Stimulated activated CD8-positive, alpha-beta memory T cell treated with anti-CD3 and anti-CD28 coated beads, Interleukin-2, amount 100 ng/mL, for 1 hour (primary cell): ENCODE measurements at regions not wholly inside any gene's neighbourhood (a gene's known extent, or its start where the extent isn't known, plus 50 kb on each side); places are given as distances from the start of the nearest gene placed in this dataset.
"Not testable (repeated sequence)": the region's sequence is repeated elsewhere in the genome, so short reads cannot be mapped to it uniquely, and the experiment has no call there.

ENCODE experiments used
- DNase-seq, 2 donors: peaks; one replicate each; pipeline ENCODE4 v3.0.0-alpha.2; 2020; ENCODE audit warnings: low read depth in 2 of 2

DNA sequence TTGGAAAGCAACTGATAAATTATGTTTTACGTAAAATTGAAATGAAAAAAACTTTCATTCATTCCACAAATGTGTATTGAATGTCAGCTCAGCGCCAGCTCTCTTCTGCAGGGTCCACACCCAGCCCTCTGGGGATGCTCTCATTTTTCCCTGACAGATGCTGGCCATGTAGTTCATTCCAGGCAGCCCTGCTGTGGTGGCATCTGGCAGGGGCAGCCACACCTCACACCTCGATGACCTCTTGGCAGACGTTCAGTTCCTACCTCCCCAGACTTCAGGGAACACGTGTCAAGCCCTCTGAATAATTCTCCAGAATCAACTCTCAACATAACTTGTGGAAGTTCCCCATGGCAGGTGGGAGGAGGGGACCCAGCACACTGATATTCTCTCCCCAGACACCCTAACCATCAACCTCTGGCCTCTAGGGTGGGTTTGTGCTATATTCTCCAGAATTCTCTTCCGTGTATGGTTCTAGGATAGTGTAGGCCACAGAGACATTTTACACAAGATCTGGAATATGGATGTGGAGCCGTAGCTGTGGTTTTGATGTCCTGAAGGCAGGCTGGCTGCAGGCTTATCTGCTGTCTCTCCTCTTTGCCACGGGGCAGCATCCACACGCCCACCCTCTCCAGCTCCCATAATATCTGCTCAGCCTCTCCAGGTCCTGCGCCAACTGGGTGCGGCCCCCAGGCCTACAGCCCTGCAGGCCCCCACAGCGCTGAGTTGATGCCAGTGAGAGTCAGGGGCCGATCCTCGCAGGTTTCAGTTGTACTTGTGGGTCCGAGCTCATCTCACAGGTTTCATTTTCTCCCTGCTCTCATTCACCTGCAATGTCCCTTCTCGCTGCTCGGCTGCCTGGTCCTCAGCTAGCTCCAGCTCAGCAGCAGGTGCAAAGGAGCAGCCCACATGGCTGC, 175.8 kb upstream of the ARID1B start:
- DNase-seq, result no peak

DNA sequence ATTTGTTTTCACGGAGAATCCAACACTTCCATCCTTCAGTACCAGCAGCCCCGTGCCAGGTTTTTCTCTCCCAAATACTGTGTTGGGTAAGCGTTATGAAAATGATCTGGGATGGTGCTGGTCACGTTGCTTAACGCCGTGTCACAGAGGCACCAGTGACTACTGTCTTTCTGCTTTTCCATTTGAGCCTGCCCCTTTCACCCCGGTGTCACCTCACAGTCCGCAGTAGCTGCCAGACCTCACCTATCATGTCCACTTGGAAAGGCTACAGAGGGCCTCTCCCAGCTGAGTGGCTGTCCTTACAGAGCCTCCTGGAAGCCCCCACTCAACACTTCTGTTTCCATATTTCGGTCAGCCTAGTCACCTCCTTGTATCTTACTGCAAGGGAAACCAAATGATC, 176.5 kb upstream of the ARID1B start:
- no peak for DNase-seq

DNA sequence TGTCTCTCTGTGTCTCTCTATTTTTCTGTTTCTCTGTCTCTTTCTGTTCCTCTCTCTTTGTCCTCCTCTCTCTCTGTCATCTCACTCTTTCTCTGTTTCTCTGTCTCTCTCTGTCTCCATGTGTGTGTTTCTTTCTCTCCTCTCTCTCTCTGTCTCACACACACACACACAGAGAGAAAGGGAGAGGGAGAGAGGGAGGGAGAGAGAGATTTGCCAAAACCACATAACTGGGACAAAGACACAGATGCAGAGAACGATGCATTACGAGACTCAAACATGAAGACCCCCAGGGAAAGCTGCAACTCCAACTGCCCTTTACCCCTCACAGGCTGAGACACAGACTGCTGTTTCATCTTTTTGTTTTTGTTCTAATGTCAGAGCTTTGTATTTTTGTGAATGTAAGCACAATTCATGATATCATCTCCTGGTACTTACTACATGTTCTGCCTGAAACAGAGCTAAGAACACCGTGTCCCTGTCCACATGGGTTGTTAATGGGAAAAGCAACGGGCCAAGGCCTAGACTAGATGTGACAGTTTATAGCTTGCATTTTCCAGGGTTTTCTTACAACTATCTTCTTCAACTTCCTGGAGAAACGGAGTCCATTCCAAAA, 177.1 kb upstream of the ARID1B start:
- DNase-seq, result no peak

DNA sequence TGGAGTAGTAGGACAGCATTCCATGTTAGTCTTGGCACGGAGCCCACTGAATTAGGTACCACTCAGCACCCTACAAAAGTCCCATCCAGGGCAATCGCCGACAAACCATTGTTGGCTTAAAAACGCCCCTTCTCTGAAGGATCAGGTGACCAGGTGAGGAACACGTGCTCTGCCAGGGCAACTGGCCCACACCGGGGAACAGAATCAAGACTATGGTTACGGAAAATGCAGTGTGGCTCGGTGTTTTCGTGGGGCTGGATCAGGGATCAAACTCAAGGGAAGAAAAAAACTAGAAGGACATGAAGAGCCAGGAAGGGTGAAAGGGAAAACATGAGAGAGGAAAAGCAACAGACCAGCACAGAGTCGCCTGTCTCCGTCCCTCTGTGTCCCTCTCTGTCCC, 177.8 kb upstream of the ARID1B start:
- DNase-seq, result no peak

DNA sequence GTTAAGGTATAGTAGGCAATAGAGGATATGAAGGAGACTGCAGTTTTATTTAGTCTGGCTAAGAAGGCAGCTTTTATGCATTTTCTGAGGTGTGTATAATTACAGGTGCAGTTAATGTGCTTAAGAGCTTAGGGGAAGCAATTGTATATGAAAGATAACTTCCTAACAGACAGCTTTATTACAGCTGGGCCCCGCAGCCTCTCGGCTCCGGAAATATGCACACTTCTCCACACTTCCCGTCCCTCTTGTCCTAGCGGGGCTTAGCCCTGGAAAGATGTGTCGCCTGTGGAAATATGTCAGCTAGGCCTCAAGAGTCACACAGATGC, 178.4 kb upstream of the ARID1B start:
- no peak for DNase-seq

DNA sequence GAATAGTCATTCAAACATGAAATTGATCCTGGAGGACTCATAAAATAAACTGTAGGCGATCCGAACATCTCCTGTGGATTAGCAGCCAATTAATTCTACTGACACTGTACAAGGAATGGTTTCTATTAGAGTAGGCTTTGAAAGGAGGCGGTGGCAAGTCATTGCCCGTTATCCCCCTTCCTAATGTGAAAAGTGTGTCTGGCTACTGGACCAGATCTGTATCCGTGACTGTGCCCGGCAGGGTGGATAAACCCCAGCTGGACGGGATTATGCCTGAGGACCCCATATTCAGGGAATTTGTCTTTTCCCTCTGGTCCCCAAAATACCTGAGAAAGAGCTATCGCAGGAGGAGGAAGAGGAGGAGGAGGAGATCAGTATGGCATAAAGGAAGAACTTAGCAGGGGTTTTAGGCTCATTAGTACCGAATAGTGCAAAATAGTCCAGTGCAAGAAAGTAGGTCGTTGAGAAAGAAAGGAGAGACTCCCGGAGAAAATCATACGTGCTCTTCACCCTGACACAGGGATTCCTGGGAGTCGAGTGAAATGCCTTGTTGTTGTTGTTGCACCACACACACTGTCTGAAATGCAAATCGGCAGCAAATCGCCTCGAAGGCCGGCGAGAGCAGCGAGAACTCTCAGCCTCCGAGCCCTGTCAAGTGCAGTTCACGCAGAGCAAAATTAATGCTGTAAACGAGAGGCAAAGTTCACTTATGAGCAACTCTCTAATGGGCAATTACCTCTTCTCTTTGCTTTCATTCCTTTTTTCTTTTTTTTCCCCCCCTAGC, 178.9 kb upstream of the ARID1B start:
- DNase-seq, result no peak

DNA sequence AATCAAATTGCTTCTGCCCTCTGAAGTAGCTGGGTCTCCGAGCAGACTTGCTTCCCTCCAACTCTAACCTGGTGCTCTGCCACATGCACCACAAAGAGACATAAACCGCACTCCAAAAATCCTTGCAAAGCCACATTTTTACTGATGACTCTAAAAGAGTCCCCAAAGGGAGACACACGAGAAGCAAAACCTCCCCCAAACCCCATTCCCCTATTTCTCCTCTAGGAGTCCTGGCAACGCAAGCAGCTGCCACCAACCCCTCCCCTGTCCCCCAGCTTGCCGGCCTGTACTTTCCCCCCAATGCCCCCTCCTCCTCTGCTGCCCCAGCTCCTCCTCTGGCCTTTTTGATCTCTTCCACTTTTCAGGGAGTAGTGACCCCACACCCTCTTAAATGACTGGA, 180.1 kb upstream of the ARID1B start:
- no peak for DNase-seq

DNA sequence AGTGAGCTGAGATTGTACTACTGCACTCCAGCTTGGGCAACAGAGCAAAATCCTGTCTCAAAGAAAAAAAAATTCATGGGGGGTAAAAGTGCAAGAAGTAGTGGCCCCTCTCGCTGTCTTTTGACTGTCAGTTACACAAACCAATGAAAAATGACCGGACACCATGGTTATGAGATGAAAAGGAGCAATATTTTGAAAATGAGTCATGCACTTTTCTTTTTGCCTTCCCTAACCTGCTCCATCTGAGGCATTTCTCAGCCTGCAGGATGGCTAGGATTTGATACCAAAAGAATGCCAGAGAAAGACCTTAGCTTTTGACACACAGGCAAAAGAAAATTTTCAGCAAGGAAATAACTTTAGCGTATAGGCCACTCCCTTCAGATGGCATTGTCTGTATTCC, 181.7 kb upstream of the ARID1B start:
- no peak for DNase-seq

DNA sequence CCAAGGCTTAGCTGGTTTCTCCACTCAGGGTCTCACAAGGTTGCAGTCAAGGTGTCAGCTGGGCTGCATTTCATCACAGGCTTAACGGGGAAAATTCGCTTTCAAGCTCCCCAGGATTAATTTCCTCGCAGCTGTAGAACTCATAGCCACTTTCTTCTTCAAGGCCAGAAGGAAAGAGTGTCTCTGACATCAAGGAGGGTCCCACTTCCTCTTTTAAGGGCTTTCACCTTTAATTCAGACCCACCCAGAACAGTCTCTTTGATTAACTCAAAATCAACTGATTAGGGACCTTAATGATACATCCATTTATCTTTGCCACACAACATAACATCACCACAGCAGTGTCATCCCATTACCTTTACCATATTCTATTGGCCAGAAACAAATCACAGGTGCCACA, 183.3 kb upstream of the ARID1B start:
- DNase-seq, result no peak

DNA sequence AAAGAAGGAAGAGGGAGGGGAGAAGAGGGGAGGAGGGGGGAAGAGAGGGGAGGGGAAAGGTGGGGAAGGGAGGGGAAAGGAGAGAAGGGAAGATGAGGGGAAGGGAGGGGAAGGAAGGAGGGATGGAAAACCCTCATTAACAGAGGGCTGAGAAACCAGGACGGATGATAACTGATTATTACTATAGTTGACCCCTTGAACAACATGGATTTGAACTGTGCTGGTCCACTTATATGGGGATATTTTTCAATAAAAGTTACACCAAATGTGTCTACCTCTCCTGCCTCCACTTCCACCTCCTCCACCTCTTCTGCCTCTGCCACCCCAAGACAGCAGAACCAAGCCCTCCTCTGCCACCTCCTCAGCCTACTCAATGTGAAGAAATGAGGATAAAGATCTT, 184.1 kb upstream of the ARID1B start:
- no peak for DNase-seq

DNA sequence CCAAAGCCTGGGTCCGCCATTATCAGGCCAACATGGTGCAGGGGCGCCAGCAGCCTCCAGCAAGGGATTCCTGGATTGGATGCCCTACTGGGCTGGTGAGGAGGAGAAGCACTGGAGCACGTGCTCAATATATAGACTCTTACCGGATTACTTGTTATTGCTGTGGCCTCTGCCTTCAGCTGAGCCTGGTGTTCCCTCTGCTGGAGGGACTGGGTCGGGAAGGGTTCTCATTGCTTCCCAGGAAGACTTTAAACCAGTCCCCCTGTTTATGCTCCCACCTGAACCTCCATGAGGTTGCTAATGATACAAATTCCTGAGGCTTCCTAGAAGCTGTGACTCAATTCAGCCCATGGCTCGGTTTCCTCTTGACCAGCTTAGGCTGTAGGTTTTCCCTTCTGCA, 186.7 kb upstream of the ARID1B start:
- DNase-seq, result no peak

DNA sequence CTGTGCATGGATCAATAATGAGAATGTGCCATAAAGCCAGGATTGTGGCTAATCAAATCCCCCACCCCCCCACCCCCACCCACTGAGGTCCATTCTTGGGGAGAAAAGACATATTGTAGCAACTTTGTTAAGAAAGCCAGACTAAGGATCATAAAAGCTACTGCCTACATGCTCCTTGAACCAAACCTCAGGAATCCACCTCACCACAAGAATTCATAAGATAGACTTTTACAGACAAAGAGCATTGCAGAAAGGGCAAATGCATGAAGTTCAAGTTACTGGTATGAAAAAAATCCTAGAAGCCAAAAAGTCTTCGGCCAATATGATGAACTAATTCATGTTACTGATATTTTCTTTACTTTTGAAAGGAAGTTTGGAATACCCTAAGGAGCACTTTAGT, 187.9 kb upstream of the ARID1B start:
- no peak for DNase-seq

DNA sequence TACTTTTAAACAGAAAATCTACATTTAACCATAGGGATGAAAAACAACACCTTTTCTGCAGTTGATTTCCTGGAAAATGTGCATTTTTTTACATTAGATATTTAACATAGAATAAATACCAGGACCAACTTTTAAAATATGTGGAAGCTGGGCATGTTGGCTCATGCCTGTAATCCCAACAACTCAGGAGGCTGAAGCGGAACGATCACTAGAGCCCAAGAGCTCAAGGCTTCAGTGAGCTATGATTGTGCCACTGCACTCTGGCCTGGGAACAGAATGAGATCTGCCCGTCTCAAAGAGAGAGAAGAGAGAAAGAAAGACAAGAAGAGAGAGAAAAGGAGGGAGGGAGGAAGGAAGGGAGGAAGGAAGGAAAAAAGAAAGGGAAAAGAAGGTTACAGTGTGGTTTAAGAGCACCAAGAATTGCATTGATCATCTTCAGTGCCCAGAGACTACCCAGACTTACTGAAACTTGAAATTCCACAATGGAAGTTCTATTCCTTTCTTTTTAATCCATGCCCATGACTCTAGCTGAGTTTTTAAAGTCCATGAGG, 189.4 kb upstream of the ARID1B start:
- no peak for DNase-seq

DNA sequence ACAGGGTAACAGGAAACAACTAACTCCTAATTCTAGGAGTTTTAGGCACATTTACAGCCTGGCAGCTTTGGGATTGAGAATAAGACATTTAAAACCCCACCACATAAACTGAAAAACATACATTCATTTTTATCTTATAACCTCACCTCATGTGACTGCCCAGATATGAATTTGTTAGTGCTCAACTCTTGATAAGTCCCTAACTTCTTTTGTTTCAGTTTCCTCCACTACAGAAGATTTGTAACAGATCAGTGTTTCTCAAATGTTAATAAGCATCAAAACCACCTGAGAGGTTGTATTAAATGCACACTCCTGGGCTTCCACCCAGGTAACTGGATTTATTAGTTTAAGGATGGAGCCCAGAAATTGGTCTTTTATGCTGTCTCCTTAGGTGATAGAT, 190.1 kb upstream of the ARID1B start:
- DNase-seq, result no peak

DNA sequence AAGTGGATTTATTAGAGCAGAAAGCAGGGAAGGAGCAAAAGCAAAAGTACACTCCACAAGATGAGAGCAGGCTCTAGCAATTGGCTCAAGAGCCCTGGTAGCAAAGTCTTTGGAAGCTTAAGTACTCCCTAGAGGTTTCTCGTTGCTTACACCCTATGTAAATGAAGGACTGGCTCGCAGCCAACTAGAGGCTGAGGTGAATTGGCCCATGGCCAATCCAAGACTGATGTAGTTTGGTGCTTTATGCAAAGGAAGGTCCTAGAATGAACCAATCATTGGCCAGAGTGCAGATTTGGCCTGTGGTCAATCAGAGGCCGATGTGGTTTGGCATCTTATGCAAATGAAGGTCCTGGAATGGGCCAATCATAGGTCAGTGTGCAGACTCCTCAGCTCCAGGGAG, 191.3 kb upstream of the ARID1B start:
- no peak for DNase-seq

DNA sequence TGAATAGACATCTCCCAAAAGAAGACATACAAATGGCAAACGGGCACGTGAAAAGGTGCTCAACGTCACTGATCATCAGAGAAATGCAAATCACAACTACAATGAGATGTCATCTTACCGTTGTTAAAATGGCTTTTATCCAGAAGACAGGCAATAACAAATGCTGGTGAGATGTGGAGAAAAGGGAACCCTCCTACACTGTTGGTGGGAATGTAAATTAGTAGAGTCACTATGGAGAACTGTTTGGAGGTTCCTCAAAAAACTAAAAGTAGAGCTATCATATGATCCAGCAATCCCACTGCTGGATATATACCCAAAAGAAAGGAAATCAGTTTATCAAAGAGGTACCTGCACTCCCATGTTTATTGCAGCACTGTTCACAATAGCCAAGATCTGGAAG, 193.1 kb upstream of the ARID1B start:
- DNase-seq, result not testable (repeated sequence)

DNA sequence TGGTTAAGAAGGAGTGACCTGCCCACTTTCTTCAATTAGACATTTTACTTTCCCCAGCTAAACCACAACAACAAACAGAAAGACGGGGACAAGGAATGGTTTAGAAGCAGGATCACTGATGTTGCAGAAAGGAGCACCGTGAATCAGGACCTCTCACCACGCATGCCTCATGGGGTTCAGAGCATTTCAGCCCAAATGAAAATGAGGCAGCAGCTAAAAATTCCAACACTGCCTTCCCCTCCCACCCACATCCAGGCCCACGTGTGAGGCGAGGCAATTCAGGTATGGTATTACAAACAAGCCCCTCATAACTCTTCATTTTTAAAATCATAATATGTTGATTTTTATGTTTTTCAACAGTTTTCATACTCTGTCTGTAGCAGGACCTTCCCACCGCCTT, 194.1 kb upstream of the ARID1B start:
- DNase-seq, result no peak

DNA sequence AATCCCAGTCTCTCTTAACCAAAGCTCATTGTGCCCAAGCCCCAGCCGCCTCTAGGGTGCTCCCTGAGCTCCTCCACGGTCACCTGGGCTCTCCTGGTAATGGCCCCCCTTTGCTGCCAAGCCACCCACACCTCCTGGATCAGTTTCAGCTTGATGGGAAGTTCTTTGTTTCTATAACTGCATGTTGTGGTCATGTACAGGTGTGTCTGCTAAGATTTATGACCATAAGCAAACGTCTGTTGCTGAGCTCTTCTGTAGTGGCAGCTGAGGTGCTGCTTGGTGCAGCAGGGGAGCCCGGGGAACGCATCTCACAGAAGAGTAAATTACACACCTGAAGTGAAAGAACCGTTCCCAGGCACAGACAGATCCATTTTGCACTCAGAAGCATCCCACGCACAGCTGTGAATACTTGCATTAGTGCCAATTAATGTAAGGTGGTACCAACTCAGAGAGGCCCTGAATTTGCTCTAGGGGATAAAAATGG, 194.6 kb upstream of the ARID1B start:
- DNase-seq, result no peak

DNA sequence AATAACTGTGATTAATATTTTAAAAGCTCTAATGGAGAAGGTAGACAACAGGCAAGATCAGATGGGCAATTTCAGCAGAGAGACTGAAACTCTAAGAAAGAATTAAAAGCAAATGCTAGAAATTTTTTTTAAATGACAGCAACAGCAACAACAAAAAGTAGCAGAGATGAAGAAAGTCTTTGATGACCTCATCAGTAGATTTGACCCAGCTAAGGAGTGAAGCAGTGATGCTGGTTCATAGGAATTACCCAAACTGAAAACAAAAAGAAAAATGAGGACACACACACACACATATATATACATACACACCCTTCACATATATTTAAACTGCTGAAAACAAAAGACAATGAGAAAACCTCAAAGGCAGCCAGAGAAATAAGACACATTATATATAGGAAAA, 197.6 kb upstream of the ARID1B start:
- no peak for DNase-seq

DNA sequence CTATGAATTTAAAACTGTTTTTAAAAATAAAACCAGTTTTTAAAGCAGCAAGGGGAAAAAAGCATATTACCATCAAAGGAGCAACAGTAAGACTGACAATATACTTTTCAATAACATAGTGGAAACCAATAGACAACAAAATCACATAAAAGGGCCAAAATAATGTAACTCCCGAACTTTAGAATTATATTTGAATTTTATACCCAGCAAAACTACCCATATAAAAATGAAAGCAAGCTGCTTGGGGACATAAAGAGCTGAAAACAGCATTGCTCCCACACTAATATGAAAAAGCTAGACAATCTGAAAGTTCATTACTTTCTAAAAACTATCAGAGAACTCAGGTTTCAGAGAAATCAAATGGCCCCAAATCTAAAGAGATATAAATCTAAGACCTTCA, 199.4 kb upstream of the ARID1B start:
- no peak for DNase-seq

DNA sequence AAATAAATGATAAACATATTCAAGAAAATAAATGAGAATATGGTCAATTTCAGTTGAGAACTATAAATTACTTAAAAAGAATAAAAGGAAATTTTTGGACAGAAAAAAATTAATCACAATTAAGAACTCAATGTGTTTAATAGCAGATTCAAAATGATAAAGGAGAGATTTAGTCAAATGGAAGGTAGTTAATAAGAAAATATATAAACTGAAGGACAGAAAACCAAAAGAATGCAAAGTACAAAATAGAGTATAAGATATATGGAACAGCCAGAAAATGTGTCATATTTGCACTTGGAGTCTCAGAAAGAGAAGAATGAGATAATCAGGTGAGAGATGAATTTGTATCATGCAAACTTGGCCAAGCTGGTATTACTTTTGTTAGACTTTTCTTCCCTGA, 201.8 kb upstream of the ARID1B start:
- no peak for DNase-seq

DNA sequence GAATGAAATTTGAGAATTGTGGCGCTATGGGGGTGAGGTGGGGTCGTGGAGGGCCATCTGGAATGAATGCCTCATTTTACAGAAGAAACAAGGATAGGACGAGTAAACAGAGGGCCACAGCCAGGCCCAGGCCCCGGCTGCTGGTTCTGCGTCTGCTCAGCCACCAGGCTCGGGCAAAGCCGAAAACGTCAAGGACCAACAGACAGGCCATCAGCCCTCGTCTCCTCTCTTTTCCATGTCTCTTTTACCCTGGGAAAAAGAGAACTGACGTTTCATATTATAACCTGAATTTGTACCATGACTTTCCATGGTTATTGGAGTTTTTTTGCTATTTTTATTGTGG, 212.4 kb upstream of the ARID1B start:
- DNase-seq, result no peak
